GM12878 (cell line): ENCODE measurements at regions not wholly inside any gene's neighbourhood (a gene's known extent, or its start where the extent isn't known, plus 50 kb on each side); places are given as distances from the start of the nearest gene placed in this dataset.

Source experiments
- ATAC-seq: fragments of 200-7000 bp; cut with Tn5 transposase; 3 replicates; pipeline ENCODE4 v1.9.1; 2020; ENCODE audit warnings: mild to moderate bottlenecking, moderate library complexity
- BruUV-seq: library from RNA; stranded (reverse); fragments of 400-500 nt; replicated peaks from 2 replicates; lab custom pipeline; 2021; lab: Mats Ljungman, UMichigan
- CTCF ChIA-PET: fragments of 300-600 bp; sonication (Branson Sonifier 250); formaldehyde crosslinking; extraction: SDS; loops from one replicate; lab custom pipeline; 2021; ENCODE audit warnings: inconsistent platforms; lab: Yijun Ruan, JAX
- POLR2A ChIA-PET: fragments of 350-600 bp; formaldehyde crosslinking; extraction: SDS; loops from one replicate; lab custom pipeline; 2021; ENCODE audit warnings: inconsistent platforms; lab: Charles Lee
- RAD21 ChIA-PET: fragments of 300-600 bp; sonication (Branson Sonifier 250); formaldehyde crosslinking; loops from one replicate; lab custom pipeline; 2023; ENCODE audit warnings: antibody characterized with exemption; ENCODE audit not compliant: unreplicated experiment; lab: Charles Lee
- SMC1A ChIA-PET: fragments of 300-600 bp; sonication (Branson Sonifier 250); formaldehyde crosslinking; loops from one replicate; lab custom pipeline; 2023; ENCODE audit not compliant: unreplicated experiment, uncharacterized antibody; lab: Charles Lee
- DNase-seq: peaks from one replicate; pipeline ENCODE4 v3.0.0-alpha.2; 2011; ENCODE audit warnings: low read depth, low spot score
- FAIRE-seq: peaks from 3 replicates; lab custom pipeline; 2011; peaks lifted over from hg19 to GRCh38; lab: Jason Lieb, UNC
- H2AFZ ChIP-seq: 2 replicates; pipeline ENCODE4 v1.6.0; 2011; ENCODE audit warnings: low read depth, low read length, control low read depth; ENCODE audit not compliant: control insufficient read depth
- H3K27ac ChIP-seq: 2 replicates; pipeline ENCODE4 v1.5.1; 2011; ENCODE audit warnings: control low read depth; ENCODE audit not compliant: control insufficient read depth, insufficient read depth
- H3K27me3 ChIP-seq, 2 experiments: replicated peaks in 1 of 2; 2 replicates each; pipeline versions ENCODE4 v1.6.0 to v1.6.1; 2011; ENCODE audit warnings: low read length in 1 of 2; ENCODE audit not compliant: control insufficient read depth in 2 of 2, insufficient read depth in 2 of 2
- H3K36me3 ChIP-seq, 2 experiments: 2 replicates each; pipeline ENCODE4 v1.5.1; 2011; ENCODE audit warnings: low read length in 1 of 2; ENCODE audit not compliant: control insufficient read depth in 2 of 2, insufficient read depth in 2 of 2
- H3K4me1 ChIP-seq: 2 replicates; pipeline ENCODE4 v1.6.1; 2011; ENCODE audit warnings: mild to moderate bottlenecking, low read length, moderate library complexity, mixed read lengths; ENCODE audit not compliant: control insufficient read depth, insufficient read depth
- H3K4me2 ChIP-seq: 2 replicates; pipeline ENCODE4 v1.6.0; 2011; ENCODE audit warnings: control low read depth; ENCODE audit not compliant: control insufficient read depth, insufficient read depth
- H3K4me3 ChIP-seq: fragments of 200-600 bp; sonication (generic); 2 replicates; pipeline ENCODE4 v1.5.1; 2016
- H3K79me2 ChIP-seq: 2 replicates; pipeline ENCODE4 v1.6.0; 2011; ENCODE audit warnings: low read length; ENCODE audit not compliant: control insufficient read depth, insufficient read depth
- H3K9ac ChIP-seq: 2 replicates; pipeline ENCODE4 v1.8.0; 2011; ENCODE audit warnings: low read length, control low read depth, mixed read lengths; ENCODE audit not compliant: control insufficient read depth, insufficient read depth
- H3K9me3 ChIP-seq: replicated peaks from 3 replicates; pipeline ENCODE4 v1.5.1; 2011; ENCODE audit warnings: mild to moderate bottlenecking, low read length; ENCODE audit not compliant: control insufficient read depth, insufficient read depth
- H4K20me1 ChIP-seq: 2 replicates; pipeline ENCODE4 v1.6.0; 2011; ENCODE audit not compliant: control insufficient read depth, insufficient read depth
- ATF3 ChIP-seq: IDR thresholded peaks from 2 replicates; pipeline ENCODE4 v1.6.1; 2011; ENCODE audit warnings: low read depth, mild to moderate bottlenecking, low read length, moderate library complexity, borderline replicate concordance; ENCODE audit errors: extremely low read depth
- PBX3 ChIP-seq: IDR thresholded peaks from 2 replicates; pipeline ENCODE4 v1.6.1; 2011; ENCODE audit warnings: mild to moderate bottlenecking, low read depth, low read length, moderate library complexity; ENCODE audit not compliant: insufficient replicate concordance
- POLR2AphosphoS5 ChIP-seq: IDR thresholded peaks from 2 replicates; pipeline ENCODE4 v1.6.1; 2011; ENCODE audit warnings: mild to moderate bottlenecking, low read length, inconsistent platforms
- RELA ChIP-seq: fragments of 450-650 bp; IDR thresholded peaks from 2 replicates; pipeline ENCODE4 v1.8.0; 2014; ENCODE audit warnings: borderline replicate concordance; ENCODE audit not compliant: partially characterized antibody
- SMAD5 ChIP-seq: IDR thresholded peaks from 2 replicates; pipeline ENCODE4 v1.6.1; 2016; ENCODE audit warnings: antibody characterized with exemption, low read depth
- STAT3 ChIP-seq: IDR thresholded peaks from 2 replicates; pipeline ENCODE4 v1.6.1; 2011; ENCODE audit warnings: low read depth, low read length, improper control_type of control experiment
- YBX1 ChIP-seq: fragments of 450-650 bp; IDR thresholded peaks from 2 replicates; pipeline ENCODE4 v1.6.1; 2016; ENCODE audit warnings: antibody characterized with exemption
- YY1 ChIP-seq: IDR thresholded peaks from 2 replicates; pipeline ENCODE4 v1.6.1; 2011; ENCODE audit warnings: low read depth, mild to moderate bottlenecking, low read length
- WGBS: methylation state at CpG from one replicate; pipeline ENCODE4 v1.1.6; 2016; ENCODE audit warnings: low lambda C conversion rate; ENCODE audit not compliant: insufficient replicate concordance, insufficient coverage; ENCODE audit errors: missing lambda C conversion rate; 5-methylcytosine and 5-hydroxymethylcytosine counted together
- in situ Hi-C: fragments of 300-500 bp; cut with MboI; formaldehyde crosslinking; loops from 9 replicates; pipeline ENCODE4 v1.14.3; 2018; ENCODE audit warnings: mixed read lengths
- intact Hi-C: fragments of 100-400 bp; cut with micrococcal nuclease; formaldehyde crosslinking; loops from one replicate; pipeline ENCODE4 v1.14.2; 2022; ENCODE audit not compliant: unreplicated experiment

GRCh38 chr10:64750672-64751071 lies 1229.5 kb downstream of the REEP3 start:
- no peak for FAIRE-seq
- H3K4me1 ChIP-seq: no peaks in the 10 kb centered on the region
- H3K9ac ChIP-seq: no peak overlapping the region
- no peaks in the 10 kb centered on the region for H3K79me2 ChIP-seq
- POLR2A ChIA-PET: interaction anchor here (0.7 kb wide), 1 partner anchor 342 kb away, joined by 3 read pairs; no protein-coding TSS in a partner anchor
- 17% methylated on average over 2 of the region's 2 CpGs for WGBS
- intact Hi-C loops: no loop called here
- no peaks in the 10 kb centered on the region for H3K9me3 ChIP-seq
- H2AFZ ChIP-seq: no peak overlapping the region
- no peak overlapping the region for H3K4me3 ChIP-seq
- H3K27me3 ChIP-seq: no peaks in the 10 kb centered on the region
- H3K36me3 ChIP-seq: no peaks in the 10 kb centered on the region
- no peak for DNase-seq
- ATAC-seq: no peak
- no peaks in the 10 kb centered on the region for H4K20me1 ChIP-seq
- BruUV-seq: no TSS peak
- RAD21 ChIA-PET: no interaction called here
- in situ Hi-C loops: no loop called here
- TF ChIP-seq PBX3 (no peak), YY1 (no peak), STAT3 (no peak), YBX1 (no peak), ATF3 (no peak), POLR2AphosphoS5 (no peak), SMAD5 (no peak), RELA (no peak)
- TF ChIP-seq, all 136 proteins: peak for 0
- ChIA-PET SMC1A (interaction anchor here (2.8 kb wide), 1 partner anchor 11 kb away, joined by 16 read pairs; no protein-coding TSS in a partner anchor), CTCF (no interaction called here)
- Histone ChIP-seq H3K4me2 (no peak overlapping the region), H3K27ac (no peak overlapping the region)
